Left colon (tissue), 2 donors: ENCODE measurements at regions not wholly inside any gene's neighbourhood (a gene's known extent, or its start where the extent isn't known, plus 50 kb on each side); places are given as distances from the start of the nearest gene placed in this dataset.
"Not testable (repeated sequence)": the region's sequence is repeated elsewhere in the genome, so short reads cannot be mapped to it uniquely, and the experiment has no call there.

Source experiments
- ATAC-seq: fragments of 200-7000 bp; cut with Tn5 transposase; one replicate; pipeline ENCODE4 v1.9.1; 2020; ENCODE audit warnings: mild to moderate bottlenecking, moderate library complexity
- DNase-seq, 2 donors: peaks; one replicate each; pipeline ENCODE4 v3.0.0-alpha.2; 2020
- intact Hi-C, 2 donors: fragments of 100-400 bp; cut with DNase I in 1 of 2; cut with micrococcal nuclease in 1 of 2; formaldehyde crosslinking; loops; one replicate each; pipeline versions ENCODE4 v1.11.2 to v1.14.0; 2022; cut with DNase I, micrococcal nuclease
- donor health status: DM: no; HTN: no; CAD: no.
- donor health status: DM: yes; HTN: yes; CAD: no.

GRCh38 chr10:8298896-8299570 lies 244.5 kb downstream of the GATA3 start:
- no peak for ATAC-seq
- intact Hi-C loops = no loop called here
- DNase-seq = no peak

DNA sequence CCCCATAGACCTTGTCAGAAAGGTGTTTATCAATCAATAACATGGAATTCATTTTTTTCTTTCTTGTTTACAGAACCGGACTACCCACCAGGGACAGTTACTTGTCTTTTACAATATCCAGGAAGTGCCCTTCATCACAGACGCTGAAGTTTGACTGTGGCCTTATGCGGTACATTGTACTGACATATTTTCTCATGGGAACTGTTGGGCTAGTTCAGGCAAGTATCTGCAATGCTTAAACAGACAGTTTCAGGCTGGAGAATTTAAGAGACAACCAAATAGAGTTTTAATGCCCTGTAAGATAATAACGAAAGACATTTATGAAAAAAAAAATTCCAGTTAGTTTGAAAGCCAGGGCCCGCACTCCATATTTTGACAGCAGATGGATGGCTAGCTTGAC lies 246.4 kb downstream of the GATA3 start:
- no peak for DNase-seq
- no peak for ATAC-seq
- intact Hi-C loops = no loop called here

DNA sequence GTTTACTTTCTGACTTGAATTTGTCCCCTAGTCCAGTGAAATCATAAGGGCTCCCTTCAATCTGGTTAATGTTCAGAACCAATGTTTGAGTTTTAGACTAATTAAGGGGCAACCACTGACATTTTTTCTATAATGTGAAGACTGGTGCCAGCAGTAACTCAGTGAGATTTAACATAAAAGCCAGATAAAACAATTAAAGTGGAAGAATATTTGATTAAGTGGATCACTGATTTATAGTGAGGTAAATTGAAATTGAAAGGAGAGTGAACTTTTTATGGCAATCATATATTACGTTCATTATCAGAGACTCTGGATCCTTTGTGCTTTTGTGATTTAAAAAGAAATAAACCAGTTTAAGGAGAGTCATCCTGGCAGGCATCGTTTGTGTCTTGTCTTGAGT lies 246.8 kb downstream of the GATA3 start:
- DNase-seq = no peak
- intact Hi-C loops = no loop called here
- ATAC-seq = no peak

DNA sequence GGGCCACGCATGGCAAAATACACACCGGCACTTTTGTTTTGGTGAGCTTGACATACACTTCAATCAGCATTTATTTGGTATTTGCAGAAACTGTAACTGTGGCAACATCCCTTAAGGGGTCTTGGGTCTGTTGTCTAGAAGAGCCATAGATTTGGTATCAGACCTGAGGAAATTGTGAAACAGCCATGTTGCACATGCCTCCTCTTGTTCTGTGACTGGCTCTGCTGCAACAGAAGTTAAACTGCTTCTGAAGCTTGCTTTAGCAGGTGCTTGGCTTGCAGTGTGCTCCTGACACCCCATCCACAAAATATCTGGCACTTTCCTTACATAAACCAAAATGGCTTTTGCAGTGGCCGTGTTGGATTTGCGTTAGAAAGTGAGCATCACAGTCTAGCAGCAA lies 247.3 kb downstream of the GATA3 start:
- ATAC-seq (no peak), DNase-seq (no peak)
- intact Hi-C loops = no loop called here

GRCh38 chr10:8302565-8302964 lies 248.1 kb downstream of the GATA3 start:
- intact Hi-C loops = no loop called here
- no peak for DNase-seq
- no peak for ATAC-seq

- intact Hi-C loops = no loop called here
- no peak for ATAC-seq
- no peak for DNase-seq
Measured at GRCh38 chr10:8304861-8305260, 250.4 kb downstream of the GATA3 start.

DNA sequence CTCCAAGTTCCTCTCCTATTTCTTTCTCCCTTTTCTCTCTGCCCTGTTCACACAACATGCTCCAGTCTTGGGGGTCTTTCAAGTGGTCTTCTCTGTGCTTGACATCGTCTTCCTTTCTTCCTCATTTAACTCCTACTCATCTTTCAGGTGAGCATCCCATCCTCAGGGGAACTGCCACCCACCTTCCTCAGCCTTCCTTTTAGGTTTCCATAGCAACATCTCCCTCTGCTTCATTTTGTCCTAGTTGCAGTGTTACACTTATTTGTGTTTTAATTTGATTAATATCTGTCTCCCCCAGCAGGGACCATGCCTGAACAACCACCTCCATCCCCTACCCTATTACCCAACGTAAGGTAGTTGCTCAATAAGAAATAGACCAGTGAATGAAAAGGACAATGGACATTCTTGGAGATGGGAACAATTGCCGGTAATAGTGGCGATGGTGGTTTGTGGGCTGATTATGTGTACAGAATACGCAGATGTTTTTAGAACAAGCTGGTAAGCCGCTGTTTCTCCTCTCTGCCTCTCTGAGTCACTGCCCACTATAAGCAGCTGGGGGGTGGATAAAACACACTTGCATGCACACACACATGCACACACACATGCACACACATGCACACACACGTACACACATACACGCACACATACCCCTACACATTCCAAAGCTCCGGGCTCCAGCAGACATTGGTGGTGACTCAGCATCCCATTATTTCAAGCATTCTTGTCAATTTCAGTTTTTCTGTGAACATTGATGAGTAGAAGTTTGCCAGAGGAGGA lies 251.6 kb downstream of the GATA3 start:
- intact Hi-C loops = no loop called here
- no peak for ATAC-seq

GRCh38 chr10:8306685-8307364 lies 252.3 kb downstream of the GATA3 start:
- no peak for DNase-seq
- ATAC-seq = no peak
- intact Hi-C loops = no loop called here

More for the DNA sequence above, 251.6 kb downstream of the GATA3 start:
- no peak for DNase-seq

DNA sequence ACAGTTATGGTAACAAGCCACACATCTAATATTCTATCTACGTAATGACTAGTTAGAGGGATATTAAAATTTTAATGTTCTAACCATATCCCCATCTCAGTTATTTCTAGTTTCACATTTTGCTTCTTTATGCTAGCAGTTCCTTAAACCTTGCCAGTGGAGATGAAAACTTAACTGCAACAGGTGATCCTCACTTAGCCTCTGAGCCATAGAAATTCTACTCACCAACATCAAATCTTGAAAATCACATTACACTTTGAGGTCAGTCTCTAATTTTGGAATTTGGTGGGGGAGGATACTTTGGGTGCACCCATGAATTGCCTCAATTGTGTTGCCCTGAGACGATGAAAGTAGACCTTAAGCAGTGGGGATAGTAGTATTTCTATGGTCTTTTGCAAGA lies 256.4 kb downstream of the GATA3 start:
- no peak for ATAC-seq
- intact Hi-C loops = no loop called here
- DNase-seq = no peak

DNA sequence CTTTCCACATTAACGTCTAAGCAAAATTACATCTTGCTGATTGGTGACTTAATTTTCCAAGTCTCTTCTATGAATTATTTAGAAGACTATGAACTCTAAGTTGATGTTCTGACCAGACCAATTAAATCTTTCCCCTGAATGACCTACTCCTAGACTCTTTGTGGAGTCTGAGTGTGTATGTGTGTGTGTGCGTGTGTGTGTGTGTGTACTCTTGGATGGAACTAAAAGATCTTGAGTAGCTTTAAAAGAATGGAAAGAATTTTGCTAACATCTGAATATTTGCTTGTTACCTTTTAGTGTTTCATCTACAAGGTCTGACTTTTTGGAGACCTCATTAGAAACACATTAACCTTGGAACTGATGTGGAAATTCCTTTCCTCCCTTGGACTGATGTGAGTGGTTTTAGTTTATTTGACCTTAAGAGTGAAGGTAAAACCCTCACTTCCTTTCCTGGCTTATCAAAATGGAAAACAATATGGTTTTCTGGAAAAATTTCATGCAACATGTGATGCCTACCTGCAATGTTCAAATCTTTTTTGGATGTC lies 257.1 kb downstream of the GATA3 start:
- no peak for DNase-seq
- intact Hi-C loops = no loop called here
- no peak for ATAC-seq

DNA sequence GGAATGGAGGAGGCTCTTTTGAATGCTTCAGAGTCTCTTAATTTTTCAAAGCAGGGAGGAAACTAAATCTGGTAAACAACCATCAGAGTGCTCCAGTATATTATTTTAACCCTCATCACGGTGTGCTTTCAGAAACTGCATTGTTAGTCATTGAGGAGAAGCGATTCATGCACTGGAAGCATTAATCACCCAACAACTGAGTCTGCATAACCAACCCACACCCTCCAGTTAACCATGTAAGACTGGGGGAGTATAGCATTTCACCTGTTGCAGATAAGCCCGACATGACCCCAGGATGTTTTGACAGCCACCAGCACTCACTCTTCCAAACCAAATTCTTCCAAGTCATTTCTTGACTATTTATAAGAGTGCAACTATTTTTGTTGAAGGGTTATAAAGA lies 257.6 kb downstream of the GATA3 start:
- DNase-seq (no peak), ATAC-seq (no peak)
- intact Hi-C loops = no loop called here

DNA sequence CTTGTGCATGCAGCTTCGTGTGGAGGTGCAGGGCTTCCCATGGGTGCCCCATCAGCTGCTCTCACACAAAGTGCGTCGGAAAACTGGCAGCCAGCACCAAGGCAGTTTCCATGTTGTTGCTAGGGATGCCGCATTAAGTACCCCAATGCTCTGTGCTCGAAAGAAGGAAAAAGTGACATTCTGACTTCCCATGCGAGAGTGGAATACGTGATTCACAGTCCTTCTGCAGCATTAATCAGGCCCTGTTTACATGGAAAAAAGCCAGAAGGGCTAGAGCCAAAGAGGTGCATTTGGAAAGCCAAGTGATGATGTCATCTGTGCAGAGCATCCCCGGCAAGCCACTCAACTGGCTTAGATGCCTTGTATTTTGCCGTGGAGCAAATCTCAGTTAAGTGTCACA lies 258.3 kb downstream of the GATA3 start:
- ATAC-seq (no peak), DNase-seq (no peak)
- intact Hi-C loops = no loop called here

DNA sequence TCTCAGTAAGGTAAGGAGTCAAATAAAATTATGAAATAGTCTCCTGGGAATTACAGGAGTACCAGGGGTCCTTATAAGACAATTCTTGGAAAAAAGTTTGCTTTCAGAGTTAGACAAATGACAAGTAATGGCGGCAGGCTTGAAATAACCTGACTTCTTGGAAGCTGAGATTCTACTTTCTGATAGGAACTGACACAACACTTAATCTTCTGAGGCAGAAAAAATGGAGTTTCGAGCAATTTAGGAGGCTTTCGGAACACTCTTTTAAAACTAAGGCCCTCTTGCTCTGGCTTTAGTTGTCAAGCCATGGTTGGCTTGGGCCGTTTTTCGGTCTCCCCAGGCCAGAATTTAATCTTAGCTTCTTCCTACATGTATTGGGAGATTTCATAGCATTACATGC lies 260.0 kb downstream of the GATA3 start:
- DNase-seq = no peak
- intact Hi-C loops = no loop called here

GRCh38 chr10:8315619-8316021 lies 261.1 kb downstream of the GATA3 start:
- intact Hi-C loops = no loop called here
- ATAC-seq (no peak), DNase-seq (no peak)

More for the DNA sequence above, 260.0 kb downstream of the GATA3 start:
- ATAC-seq = no peak

DNA sequence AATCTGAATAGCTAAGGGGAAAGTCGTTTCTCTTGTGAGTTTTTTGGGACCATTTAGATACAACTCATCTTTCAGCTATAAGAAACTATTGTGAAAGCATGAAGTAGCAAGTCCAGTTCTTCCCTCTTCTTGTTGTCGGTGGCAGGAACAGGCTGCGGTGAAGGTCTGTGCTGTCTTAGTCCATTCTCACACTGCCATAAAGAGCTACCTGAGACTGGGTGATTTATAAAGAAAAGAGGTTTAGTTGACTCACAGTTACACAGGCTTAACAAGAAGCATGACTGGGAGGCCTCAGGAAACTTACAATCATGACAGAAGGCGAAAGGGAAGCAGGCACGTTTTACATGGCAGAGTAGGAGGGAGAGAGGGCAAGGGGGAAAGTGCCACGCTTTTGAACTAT lies 261.8 kb downstream of the GATA3 start:
- DNase-seq (no peak), ATAC-seq (no peak)
- intact Hi-C loops = no loop called here

GRCh38 chr10:8318429-8318828 lies 263.9 kb downstream of the GATA3 start:
- ATAC-seq, intact Hi-C loops, DNase-seq: not testable (repeated sequence)

GRCh38 chr10:8318956-8319355 lies 264.5 kb downstream of the GATA3 start:
- no peak for DNase-seq
- intact Hi-C loops = no loop called here
- no peak for ATAC-seq

DNA sequence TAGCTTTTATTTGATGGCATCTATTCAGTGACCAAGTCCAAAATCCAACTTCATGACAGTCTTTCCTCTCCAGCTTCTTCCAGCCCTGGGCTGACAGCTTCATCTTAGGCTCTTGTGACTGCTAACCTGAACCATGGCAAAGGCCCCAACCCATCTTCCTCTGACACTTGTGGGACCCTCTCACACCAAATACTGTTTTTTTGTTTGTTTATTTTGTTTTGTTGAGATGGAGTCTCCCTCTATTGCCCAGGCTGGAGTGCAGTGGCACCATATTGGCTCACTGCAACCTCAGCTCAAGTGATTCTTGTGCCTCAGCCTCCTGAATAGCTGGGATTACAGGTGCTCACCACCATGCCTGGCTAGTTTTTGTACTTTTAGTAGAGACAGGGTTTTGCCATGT lies 265.2 kb downstream of the GATA3 start:
- no peak for DNase-seq
- intact Hi-C loops = no loop called here
- no peak for ATAC-seq

- no peak for DNase-seq
- no peak for ATAC-seq
- intact Hi-C loops = no loop called here
Measured at GRCh38 chr10:8321990-8322389, 267.5 kb downstream of the GATA3 start.
